ENCODE measurements at regions not wholly inside any gene's neighbourhood (a gene's known extent, or its start where the extent isn't known, plus 50 kb on each side); places are given as distances from the start of the nearest gene placed in this dataset.

GRCh38 chr15:92803536-92803851 lies 96.6 kb upstream of the CHD2 start (continued):
- TF ChIP-seq BCLAF1 (IDR thresholded peaks at IDR 0.05), result no peak
- no peak for TF ChIP-seq REST (IDR thresholded peaks at IDR 0.05; ENCODE audit: low read depth, low read length)
- no peak for TF ChIP-seq TCF7 (IDR thresholded peaks at IDR 0.05; ENCODE audit: borderline replicate concordance)
- TF ChIP-seq USF1 (IDR thresholded peaks at IDR 0.05; ENCODE audit: borderline replicate concordance, extremely low read length, insufficient read depth, low read depth, low read length), result no peak
- peak; percentile 91; the same call in 1 of the 2 replicates for TF ChIP-seq EED (IDR thresholded peaks at IDR 0.05; ENCODE audit: low read depth)
- TF ChIP-seq SUPT20H (IDR thresholded peaks at IDR 0.05; ENCODE audit: borderline replicate concordance, control insufficient read depth, low read depth, low read length), result no peak
- TF ChIP-seq STAT3 (IDR thresholded peaks at IDR 0.05; ENCODE audit: low read depth, low read length), result no peak
- no peak for TF ChIP-seq CTCF (IDR thresholded peaks at IDR 0.05 in 2 of 3, conservative IDR thresholded peaks at IDR 0.05 in 1 of 3; ENCODE audit: control insufficient read depth in 2 of 3, extremely low read depth in 1 of 3, insufficient read depth in 1 of 3, low read depth in 3 of 3, low read length in 3 of 3)
- TF ChIP-seq FOXM1 (IDR thresholded peaks at IDR 0.05; ENCODE audit: low read depth, low read length), result peak; percentile 20; the same call in 1 of the 2 replicates
- TF ChIP-seq SMARCA5 (IDR thresholded peaks at IDR 0.05), result peak; percentile 68
- no peak for TF ChIP-seq MTA3 (IDR thresholded peaks at IDR 0.05; ENCODE audit: borderline replicate concordance, low read length)
- TF ChIP-seq ZNF217 (IDR thresholded peaks at IDR 0.05), result peak; percentile 78
- TF ChIP-seq EZH2 (IDR thresholded peaks at IDR 0.05; ENCODE audit: borderline replicate concordance, control insufficient read depth, low read depth, low read length), result no peak
- TF ChIP-seq JUND (IDR thresholded peaks at IDR 0.05; ENCODE audit: low read depth, low read length), result peak; percentile 65; the same call in 1 of the 2 replicates
- no peak for TF ChIP-seq RFX5 (IDR thresholded peaks at IDR 0.05; ENCODE audit: low read depth, low read length)
